Natural killer cell treated with Interleukin-12 subunit alpha and Interleukin-12 subunit beta and Interleukin-15 and Interleukin-18, amount 100 ng/mL, for 72 hours (primary cell): ENCODE measurements at regions not wholly inside any gene's neighbourhood (a gene's known extent, or its start where the extent isn't known, plus 50 kb on each side); places are given as distances from the start of the nearest gene placed in this dataset.

Experiments
- ATAC-seq, 2 donors: fragments of 150-1000 bp; cut with Tn5 transposase in 1 of 2; sonication (Bioruptor Pico), chemical (Tn5 transposase) in 1 of 2; 2 replicates each; pipeline ENCODE4 v1.10.0; 2021
- DNase-seq: peaks from one replicate; pipeline ENCODE4 v3.0.0; 2022; ENCODE audit warnings: low spot score
- H3K27ac Mint-ChIP-seq, 2 donors: 1 replicate in 1 of 2; 2 replicates in 1 of 2; pipeline ENCODE4 v1.8.0; 2022; ENCODE audit warnings: mixed read lengths in 2 of 2, mild to moderate bottlenecking in 1 of 2, moderate library complexity in 1 of 2
- H3K27me3 Mint-ChIP-seq, 2 donors: 1 replicate in 1 of 2; 2 replicates in 1 of 2; pipeline ENCODE4 v1.8.0; 2022; ENCODE audit warnings: mixed read lengths in 2 of 2
- H3K36me3 Mint-ChIP-seq: one replicate; pipeline ENCODE4 v1.8.0; 2022; ENCODE audit warnings: mixed read lengths
- H3K4me1 Mint-ChIP-seq, 2 donors: 1 replicate in 1 of 2; 2 replicates in 1 of 2; pipeline ENCODE4 v1.8.0; 2022; ENCODE audit warnings: low read depth in 2 of 2, mixed read lengths in 2 of 2, mild to moderate bottlenecking in 1 of 2
- H3K4me3 Mint-ChIP-seq: one replicate; pipeline ENCODE4 v1.8.0; 2022; ENCODE audit warnings: mixed read lengths
- H3K9me3 Mint-ChIP-seq: 2 replicates; pipeline ENCODE4 v1.8.0; 2022; ENCODE audit warnings: mixed read lengths

- ATAC-seq (no peak), DNase-seq (no peak)
- no peaks in the 10 kb centered on the region for H3K4me1 Mint-ChIP-seq
- no peak overlapping the region for H3K27ac Mint-ChIP-seq
- peaks cover 16 to 54% of the 10 kb centered on the region in 2 donors for H3K27me3 Mint-ChIP-seq
- H3K36me3 Mint-ChIP-seq = no peaks in the 10 kb centered on the region
- H3K4me3 Mint-ChIP-seq = no peak overlapping the region
- peaks cover 10% of the 10 kb centered on the region for H3K9me3 Mint-ChIP-seq
Observed at GRCh38 chr10:113420057-113420732, 132.7 kb upstream of the HABP2 start.

- Mint-ChIP-seq H3K36me3 (no peaks in the 10 kb centered on the region), H3K9me3 (peaks cover 10% of the 10 kb centered on the region), H3K27ac (no peak overlapping the region), H3K4me3 (no peak overlapping the region), H3K4me1 (no peaks in the 10 kb centered on the region), H3K27me3 (peaks cover 14 to 47% of the 10 kb centered on the region in 2 donors)
- ATAC-seq = peak in 1 of 2 donors; percentile 28
- no peak for DNase-seq
Observed at GRCh38 chr10:113420733-113421675, 131.8 kb upstream of the HABP2 start.

DNA sequence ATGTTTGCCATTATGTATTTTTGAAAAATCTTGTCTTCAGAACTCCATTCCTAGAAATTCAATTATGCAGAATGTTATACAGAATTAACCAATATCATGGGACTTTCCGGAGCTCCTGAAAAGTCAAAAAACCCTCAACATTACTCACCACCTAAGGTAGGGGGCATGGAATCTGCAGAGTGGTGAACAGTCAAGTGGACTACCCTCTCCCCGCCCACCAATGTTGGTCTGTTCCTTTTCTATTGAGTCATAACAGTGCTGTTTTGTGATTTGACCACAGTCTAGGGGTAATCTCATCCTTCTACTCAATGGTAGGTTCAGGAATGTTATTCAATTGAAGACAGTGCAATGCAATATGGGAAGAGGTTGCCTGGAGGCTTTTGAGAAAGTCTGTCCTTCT lies 130.5 kb upstream of the HABP2 start:
- Mint-ChIP-seq H3K4me1 (no peaks in the 10 kb centered on the region), H3K9me3 (peaks cover 10% of the 10 kb centered on the region)
- no peak for ATAC-seq

GRCh38 chr10:113423981-113424721 lies 128.7 kb upstream of the HABP2 start:
- Mint-ChIP-seq H3K9me3 (peaks cover 6% of the 10 kb centered on the region), H3K36me3 (no peaks in the 10 kb centered on the region), H3K4me1 (no peaks in the 10 kb centered on the region), H3K4me3 (no peak overlapping the region), H3K27me3 (peaks cover 7 to 45% of the 10 kb centered on the region in 2 donors), H3K27ac (no peak overlapping the region)
- DNase-seq = no peak
- no peak for ATAC-seq

More for the DNA sequence above, 130.5 kb upstream of the HABP2 start:
- H3K4me3 Mint-ChIP-seq = no peak overlapping the region
- no peak overlapping the region for H3K27ac Mint-ChIP-seq
- peaks cover 11 to 47% of the 10 kb centered on the region in 2 donors for H3K27me3 Mint-ChIP-seq
- DNase-seq = no peak
- H3K36me3 Mint-ChIP-seq = no peaks in the 10 kb centered on the region

DNA sequence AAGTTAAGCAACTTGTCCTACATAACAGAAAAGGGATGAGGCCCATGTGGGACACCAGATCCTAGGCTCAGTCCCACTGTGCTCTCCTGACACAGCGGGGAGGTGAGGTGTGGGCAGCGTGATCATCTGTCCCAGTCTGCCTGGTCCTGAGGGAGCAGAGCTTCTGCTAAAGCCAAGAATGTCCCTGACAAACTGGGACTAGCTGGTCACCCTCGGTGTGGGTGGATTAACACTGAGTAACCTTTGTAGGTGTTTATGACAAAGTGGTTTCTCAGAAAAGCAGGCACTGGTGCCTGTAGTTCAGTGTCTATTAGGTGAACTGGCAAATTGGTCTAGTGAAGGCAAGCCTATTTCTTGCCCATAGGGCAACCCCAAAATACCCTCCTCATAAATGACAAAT lies 127.8 kb upstream of the HABP2 start:
- H3K9me3 Mint-ChIP-seq = peaks cover 6% of the 10 kb centered on the region
- H3K4me1 Mint-ChIP-seq = no peaks in the 10 kb centered on the region
- ATAC-seq = no peak
- peaks cover 12 to 45% of the 10 kb centered on the region in 2 donors for H3K27me3 Mint-ChIP-seq
- H3K4me3 Mint-ChIP-seq = no peak overlapping the region
- no peak for DNase-seq
- no peaks in the 10 kb centered on the region for H3K36me3 Mint-ChIP-seq
- no peak overlapping the region for H3K27ac Mint-ChIP-seq

DNA sequence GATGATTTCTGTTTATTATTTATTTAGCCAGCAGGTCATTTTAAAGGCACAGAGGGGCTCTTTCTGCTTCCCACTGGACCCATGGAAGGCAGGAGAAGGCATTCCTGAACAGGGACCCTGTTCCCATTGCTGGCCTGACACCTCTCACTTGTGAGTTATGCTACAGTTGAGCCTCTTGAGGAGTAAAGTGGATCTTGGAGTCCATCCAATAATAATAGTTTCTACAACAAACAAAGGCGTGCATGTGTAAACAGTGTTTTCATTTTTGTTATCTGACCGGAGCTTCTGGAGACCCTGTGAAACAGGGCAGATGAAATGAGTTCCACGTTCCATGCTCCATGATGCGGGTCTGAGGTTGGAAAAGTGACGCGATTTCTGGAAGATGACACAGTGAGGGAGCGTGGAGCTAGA lies 127.3 kb upstream of the HABP2 start:
- no peak for DNase-seq
- no peak overlapping the region for H3K27ac Mint-ChIP-seq
- H3K36me3 Mint-ChIP-seq = no peaks in the 10 kb centered on the region
- no peak for ATAC-seq
- H3K9me3 Mint-ChIP-seq = peaks cover 3% of the 10 kb centered on the region
- peaks cover 11 to 45% of the 10 kb centered on the region in 2 donors for H3K27me3 Mint-ChIP-seq
- H3K4me1 Mint-ChIP-seq = no peaks in the 10 kb centered on the region
- no peak overlapping the region for H3K4me3 Mint-ChIP-seq

DNA sequence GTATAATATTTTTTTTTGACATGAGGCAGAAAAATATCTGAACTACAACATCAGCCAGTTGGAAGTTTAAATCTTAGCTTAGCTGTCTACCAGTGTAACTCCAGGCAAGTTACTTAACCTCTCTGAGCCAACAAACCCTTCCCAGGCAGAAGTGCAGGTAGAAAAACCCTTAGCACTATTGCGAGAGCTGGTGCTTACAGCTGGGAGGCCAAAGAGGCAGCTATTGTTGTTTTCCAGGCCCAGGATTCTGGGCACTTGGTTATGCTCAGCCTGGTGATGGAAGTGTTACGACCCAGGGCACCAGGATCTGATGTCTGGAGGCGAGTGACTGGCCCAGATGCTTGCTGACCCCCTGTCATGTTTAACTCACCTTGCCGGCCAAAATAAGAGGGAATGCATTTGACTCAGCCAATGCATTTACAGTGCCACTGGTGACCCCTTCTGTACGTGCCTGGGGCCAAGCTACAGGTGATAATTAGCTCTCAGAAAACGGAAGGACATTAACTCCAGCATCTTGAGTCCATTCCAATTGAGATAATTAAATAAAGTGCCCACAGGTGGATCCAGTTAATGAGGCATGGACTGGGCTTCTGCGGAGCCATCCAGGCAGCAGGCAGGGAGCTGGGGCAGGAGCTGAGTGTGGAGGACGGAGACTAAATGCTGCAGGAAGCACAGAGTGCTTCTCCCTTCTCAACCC lies 126.5 kb upstream of the HABP2 start:
- DNase-seq (no peak), ATAC-seq (no peak)
- H3K27ac Mint-ChIP-seq = no peak overlapping the region
- H3K4me1 Mint-ChIP-seq = no peaks in the 10 kb centered on the region
- H3K4me3 Mint-ChIP-seq = no peak overlapping the region
- H3K36me3 Mint-ChIP-seq = no peaks in the 10 kb centered on the region
- H3K9me3 Mint-ChIP-seq = peaks cover 2% of the 10 kb centered on the region
- H3K27me3 Mint-ChIP-seq = peaks cover 12 to 46% of the 10 kb centered on the region in 2 donors

GRCh38 chr10:113427236-113427735 lies 125.6 kb upstream of the HABP2 start:
- H3K9me3 Mint-ChIP-seq = no peaks in the 10 kb centered on the region
- ATAC-seq (no peak), DNase-seq (no peak)
- peaks cover 10 to 41% of the 10 kb centered on the region in 2 donors for H3K27me3 Mint-ChIP-seq
- H3K27ac Mint-ChIP-seq = no peak overlapping the region
- H3K4me1 Mint-ChIP-seq = no peaks in the 10 kb centered on the region
- no peaks in the 10 kb centered on the region for H3K36me3 Mint-ChIP-seq
- H3K4me3 Mint-ChIP-seq = no peak overlapping the region

DNA sequence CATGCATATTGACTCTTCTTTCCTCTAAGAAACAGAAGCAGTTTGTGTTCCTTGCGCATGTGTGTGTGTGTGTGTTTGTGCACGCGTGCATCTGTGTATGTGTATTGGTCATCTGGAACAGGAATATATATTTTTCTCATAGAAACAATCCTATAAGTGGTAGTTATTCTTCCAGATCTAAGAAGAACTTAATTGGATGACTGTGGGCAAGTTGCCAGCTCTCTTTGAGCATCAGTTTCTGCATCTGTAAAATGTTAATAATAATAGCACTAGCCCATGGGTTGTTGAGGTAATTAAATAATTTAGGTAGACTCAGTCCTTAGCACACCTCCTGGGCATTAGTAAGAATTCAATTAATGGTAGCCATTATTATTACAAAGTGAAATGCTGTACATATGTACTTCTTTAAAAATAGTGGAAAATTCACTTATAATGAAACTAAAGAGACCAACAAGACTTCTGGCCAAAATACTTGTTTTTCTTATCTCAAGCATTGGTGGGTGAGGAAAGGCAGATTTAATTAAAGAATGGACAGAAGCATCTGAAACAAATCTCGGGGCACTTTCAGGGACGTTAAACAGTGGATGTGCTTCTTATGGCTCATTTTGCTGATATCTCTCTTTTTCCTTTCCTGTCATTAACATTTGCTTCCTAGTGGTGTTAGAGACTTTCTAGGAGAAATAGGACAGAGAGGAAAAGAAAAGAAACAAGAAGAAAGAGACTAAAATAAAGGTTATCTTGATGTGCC lies 124.9 kb upstream of the HABP2 start:
- no peak for DNase-seq
- no peak for ATAC-seq
- peaks cover 10 to 41% of the 10 kb centered on the region in 2 donors for H3K27me3 Mint-ChIP-seq
- no peak overlapping the region for H3K27ac Mint-ChIP-seq
- no peaks in the 10 kb centered on the region for H3K4me1 Mint-ChIP-seq
- no peaks in the 10 kb centered on the region for H3K36me3 Mint-ChIP-seq
- no peaks in the 10 kb centered on the region for H3K9me3 Mint-ChIP-seq
- no peak overlapping the region for H3K4me3 Mint-ChIP-seq

DNA sequence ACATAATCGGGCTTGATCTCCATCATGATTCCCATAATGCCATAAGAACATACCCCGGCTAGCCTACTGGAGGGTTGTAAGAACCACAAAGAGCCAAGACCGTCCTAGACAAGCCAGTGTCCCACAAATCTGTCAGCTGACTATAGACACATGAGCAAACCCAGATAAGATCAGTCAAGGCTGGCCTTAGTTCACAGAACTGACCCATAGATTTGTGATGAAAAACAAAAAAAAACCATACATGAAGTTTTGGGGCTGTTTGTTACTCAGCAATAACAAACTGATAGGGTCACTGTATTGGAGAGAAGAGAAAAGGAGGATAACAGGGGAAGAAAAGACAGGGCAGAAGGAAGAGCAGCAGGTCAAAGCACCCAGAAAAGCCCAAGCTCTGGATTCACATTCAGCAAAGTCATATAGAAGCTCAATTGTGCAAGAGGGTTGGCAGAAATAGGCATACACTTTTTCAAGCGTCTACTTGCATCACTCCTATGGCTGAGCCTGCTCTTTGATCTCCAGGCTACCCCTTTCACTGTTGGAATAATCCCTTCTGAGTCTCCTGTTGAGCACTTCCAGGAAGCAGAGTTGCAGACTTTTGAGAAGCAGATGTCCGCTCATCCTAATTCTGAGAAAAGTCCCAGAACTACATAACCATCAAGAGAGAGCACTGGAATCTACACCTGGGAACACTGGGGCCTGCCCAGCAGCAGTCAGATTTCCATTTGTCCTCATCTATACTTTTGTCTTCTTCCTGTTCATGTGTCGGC lies 122.0 kb upstream of the HABP2 start:
- Mint-ChIP-seq H3K9me3 (peaks cover 5% of the 10 kb centered on the region), H3K27ac (no peak overlapping the region), H3K4me1 (no peaks in the 10 kb centered on the region), H3K27me3 (peaks cover 14 to 22% of the 10 kb centered on the region in 2 donors), H3K36me3 (no peaks in the 10 kb centered on the region), H3K4me3 (no peak overlapping the region)
- no peak for DNase-seq
- ATAC-seq = peak in 1 of 2 donors; percentile 16

- Mint-ChIP-seq H3K4me1 (no peaks in the 10 kb centered on the region), H3K4me3 (no peak overlapping the region), H3K36me3 (no peaks in the 10 kb centered on the region), H3K27me3 (peaks cover 14 to 22% of the 10 kb centered on the region in 2 donors), H3K27ac (no peak overlapping the region), H3K9me3 (peaks cover 5% of the 10 kb centered on the region)
- no peak for DNase-seq
- ATAC-seq = peak in 1 of 2 donors; percentile 15
Observed at GRCh38 chr10:113431398-113432160, 121.3 kb upstream of the HABP2 start.
